IMR-90 (cell line): ENCODE measurements at regions not wholly inside any gene's neighbourhood (a gene's known extent, or its start where the extent isn't known, plus 50 kb on each side); places are given as distances from the start of the nearest gene placed in this dataset.

Experiments used
- ATAC-seq: fragments of 200-7000 bp; cut with Tn5 transposase; 2 replicates; pipeline ENCODE4 v1.9.1; 2020; ENCODE audit warnings: low read depth, mild to moderate bottlenecking, moderate library complexity
- BruUV-seq: library from RNA; stranded (reverse); fragments of 400-500 nt; replicated peaks from 2 replicates; lab custom pipeline; 2021; lab: Mats Ljungman, UMichigan
- CTCF ChIA-PET: fragments of 300-600 bp; formaldehyde crosslinking; extraction: SDS; loops from one replicate; lab custom pipeline; 2021; ENCODE audit warnings: antibody characterized with exemption; lab: Yijun Ruan, JAX
- POLR2A ChIA-PET: fragments of 300-600 bp; sonication (Branson Sonifier 250); formaldehyde crosslinking; loops from one replicate; lab custom pipeline; 2022; ENCODE audit warnings: antibody characterized with exemption; ENCODE audit not compliant: unreplicated experiment; lab: Charles Lee
- DNase-seq: peaks from one replicate; pipeline ENCODE4 v3.0.0; 2013
- H2AFZ ChIP-seq: replicated peaks from 2 replicates; pipeline ENCODE3; 2013; ENCODE audit warnings: low read length, mild to moderate bottlenecking; ENCODE audit not compliant: poor library complexity
- H2AK5ac ChIP-seq: 2 replicates; pipeline ENCODE4 v1.6.1; 2013; ENCODE audit warnings: low read depth, low read length, inconsistent platforms
- H2AK9ac ChIP-seq: replicated peaks from 2 replicates; pipeline ENCODE3; 2013; ENCODE audit warnings: mild to moderate bottlenecking, low read depth, low read length, moderate library complexity; ENCODE audit not compliant: poor library complexity
- H2BK120ac ChIP-seq: 2 replicates; pipeline ENCODE4 v1.6.1; 2013; ENCODE audit warnings: low read depth, low read length, inconsistent platforms
- H2BK15ac ChIP-seq: 3 replicates; pipeline ENCODE4 v1.6.1; 2013; ENCODE audit warnings: low read depth, low read length, inconsistent platforms
- H2BK20ac ChIP-seq: 2 replicates; pipeline ENCODE4 v1.6.1; 2013; ENCODE audit warnings: low read depth, mild to moderate bottlenecking, inconsistent platforms, low read length, moderate library complexity
- H2BK5ac ChIP-seq: 2 replicates; pipeline ENCODE4 v1.6.1; 2013; ENCODE audit warnings: mild to moderate bottlenecking, low read depth, low read length, inconsistent platforms; ENCODE audit not compliant: poor library complexity, severe bottlenecking
- H3K14ac ChIP-seq: replicated peaks from 2 replicates; pipeline ENCODE4 v1.6.1; 2013; ENCODE audit warnings: low read depth, low read length, inconsistent platforms
- H3K18ac ChIP-seq: 2 replicates; pipeline ENCODE4 v1.6.1; 2013; ENCODE audit warnings: low read depth, low read length, control low read depth
- H3K23ac ChIP-seq: 2 replicates; pipeline ENCODE4 v1.6.1; 2013; ENCODE audit warnings: low read depth, low read length, inconsistent platforms
- H3K27ac ChIP-seq: 2 replicates; pipeline ENCODE4 v1.5.1; 2013; ENCODE audit warnings: mild to moderate bottlenecking, control low read depth, low read length; ENCODE audit not compliant: insufficient read depth
- H3K27me3 ChIP-seq: 2 replicates; pipeline ENCODE4 v1.6.1; 2013; ENCODE audit warnings: low read length; ENCODE audit not compliant: control insufficient read depth, insufficient read depth
- H3K36me3 ChIP-seq: 2 replicates; pipeline ENCODE4 v1.6.1; 2013; ENCODE audit warnings: low read length, mixed read lengths; ENCODE audit not compliant: control insufficient read depth, insufficient read depth
- H3K4ac ChIP-seq: 2 replicates; pipeline ENCODE4 v1.6.1; 2013; ENCODE audit warnings: low read depth, low read length, inconsistent platforms
- H3K4me1 ChIP-seq: 2 replicates; pipeline ENCODE4 v1.6.1; 2013; ENCODE audit warnings: low read length, mixed read lengths; ENCODE audit not compliant: control insufficient read depth, insufficient read depth
- H3K4me2 ChIP-seq: 2 replicates; pipeline ENCODE4 v1.6.1; 2013; ENCODE audit warnings: low read depth, mild to moderate bottlenecking, control low read depth, low read length, moderate library complexity
- H3K4me3 ChIP-seq: 2 replicates; pipeline ENCODE4 v1.5.1; 2013; ENCODE audit warnings: low read depth, mild to moderate bottlenecking, control low read depth, low read length, moderate library complexity; ENCODE audit not compliant: insufficient read depth
- H3K56ac ChIP-seq: 2 replicates; pipeline ENCODE4 v1.6.1; 2013; ENCODE audit warnings: low read length, inconsistent platforms; ENCODE audit not compliant: insufficient read depth; ENCODE audit errors: extremely low read depth
- H3K79me1 ChIP-seq, 2 experiments: 2 replicates each; pipeline ENCODE4 v1.6.1; 2013; ENCODE audit warnings: low read length in 2 of 2, inconsistent platforms in 1 of 2, low read depth in 1 of 2
- H3K9ac ChIP-seq: 2 replicates; pipeline ENCODE4 v1.6.1; 2013; ENCODE audit warnings: low read depth, low read length, control low read depth
- H3K9me1 ChIP-seq: 2 replicates; pipeline ENCODE4 v1.6.1; 2013; ENCODE audit warnings: low read length, inconsistent platforms; ENCODE audit not compliant: insufficient read depth
- H3K9me3 ChIP-seq: 2 replicates; pipeline ENCODE4 v1.6.1; 2013; ENCODE audit warnings: low read length; ENCODE audit not compliant: control insufficient read depth, insufficient read depth
- H4K20me1 ChIP-seq: 2 replicates; pipeline ENCODE4 v1.6.1; 2013; ENCODE audit warnings: low read length, inconsistent platforms; ENCODE audit not compliant: insufficient read depth
- H4K5ac ChIP-seq: 2 replicates; pipeline ENCODE4 v1.6.1; 2013; ENCODE audit warnings: mild to moderate bottlenecking, low read depth, low read length, control low read depth
- H4K8ac ChIP-seq, 2 experiments: 2 replicates each; pipeline ENCODE4 v1.6.1; 2013; ENCODE audit warnings: low read depth in 2 of 2, low read length in 2 of 2, control low read depth in 1 of 2, inconsistent platforms in 1 of 2
- H4K91ac ChIP-seq: 2 replicates; pipeline ENCODE4 v1.6.1; 2013; ENCODE audit warnings: low read depth, low read length, inconsistent platforms; ENCODE audit not compliant: insufficient read depth
- BHLHE40 ChIP-seq: fragments of 150-350 bp; IDR thresholded peaks from 2 replicates; pipeline ENCODE4 v1.6.1; 2016; ENCODE audit warnings: mild to moderate bottlenecking, low read depth, low read length
- CHD1 ChIP-seq: IDR thresholded peaks from 2 replicates; pipeline ENCODE4 v1.6.1; 2012; ENCODE audit warnings: low read depth, low read length, improper control_type of control experiment
- MXI1 ChIP-seq: IDR thresholded peaks from 2 replicates; pipeline ENCODE4 v1.6.1; 2012; ENCODE audit warnings: low read depth, mild to moderate bottlenecking, low read length, moderate library complexity, borderline replicate concordance
- POLR2A ChIP-seq: IDR thresholded peaks from 2 replicates; pipeline ENCODE4 v1.6.1; 2012; ENCODE audit warnings: mild to moderate bottlenecking, low read depth, low read length
- SMC3 ChIP-seq: fragments of 150-350 bp; IDR thresholded peaks from 2 replicates; pipeline ENCODE4 v1.6.1; 2016; ENCODE audit warnings: low read depth, mild to moderate bottlenecking, antibody characterized with exemption, low read length, moderate library complexity
- WGBS, 2 experiments: methylation state at CpG; one replicate each; pipeline versions ENCODE4 v1.1.5 to v1.1.7; 2013; ENCODE audit warnings: missing lambda C conversion rate in 2 of 2; ENCODE audit not compliant: insufficient read length in 1 of 2; ENCODE audit errors: extremely low coverage in 2 of 2; 5-methylcytosine and 5-hydroxymethylcytosine counted together
- dilution Hi-C: fragments of 300-500 bp; cut with HindIII; formaldehyde crosslinking; loops from one replicate; pipeline ENCODE4 v1.14.3; 2018; ENCODE audit warnings: low sequenced_read_pairs; ENCODE audit not compliant: unreplicated experiment
- in situ Hi-C: fragments of 300-500 bp; cut with MboI; formaldehyde crosslinking; loops from 3 replicates; pipeline ENCODE4 v1.14.3; 2019; ENCODE audit warnings: low sequenced_read_pairs, inconsistent platforms, mixed read lengths
- intact Hi-C: fragments of 100-400 bp; cut with micrococcal nuclease; formaldehyde crosslinking; loops from 2 replicates; pipeline ENCODE4 v1.10.0; 2022

DNA sequence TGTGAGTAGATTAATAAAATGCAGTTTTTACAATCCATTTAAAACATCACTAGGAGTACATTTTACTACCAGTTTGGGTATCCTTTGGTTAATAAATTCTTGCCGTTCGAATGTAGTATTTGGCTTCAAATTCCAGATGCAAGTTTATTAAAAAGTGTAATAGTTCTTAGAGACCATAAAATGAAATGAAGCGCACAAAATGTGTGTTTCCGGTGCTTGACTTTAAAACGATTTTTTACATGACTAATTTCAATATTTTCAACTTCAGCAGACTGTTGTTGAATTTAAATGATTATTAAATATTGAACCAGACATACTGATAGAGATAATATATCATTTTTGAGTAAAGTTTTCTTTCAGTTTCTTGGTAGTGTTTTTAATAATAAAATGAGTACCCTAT lies 138.4 kb upstream of the NAALADL2 start:
- ATAC-seq (no peak), DNase-seq (no peak)
- no peak overlapping the region for H3K9ac ChIP-seq
- in situ Hi-C loops (no loop called here), dilution Hi-C loops (no loop called here), intact Hi-C loops (no loop called here)
- no peak overlapping the region for H3K18ac ChIP-seq
- no TSS peak for BruUV-seq
- no peaks in the 10 kb centered on the region for H3K9me3 ChIP-seq
- H3K4me1 ChIP-seq: no peaks in the 10 kb centered on the region
- H4K5ac ChIP-seq: no peak overlapping the region
- H3K27ac ChIP-seq: no peak overlapping the region
- H3K36me3 ChIP-seq: no peaks in the 10 kb centered on the region
- H4K20me1 ChIP-seq: no peaks in the 10 kb centered on the region
- WGBS, 2 experiments: no CpG with 5 or more reads among the region's 5 CpGs
- no peak overlapping the region for H3K14ac ChIP-seq
- ChIA-PET POLR2A (no interaction called here), CTCF (no interaction called here)
- no peak overlapping the region for H2AK5ac ChIP-seq
- H2BK120ac ChIP-seq: no peak overlapping the region
- no peak overlapping the region for H2BK15ac ChIP-seq
- no peak overlapping the region for H2BK20ac ChIP-seq
- no peak overlapping the region for H3K56ac ChIP-seq
- no peaks in the 10 kb centered on the region for H3K27me3 ChIP-seq
- no peak overlapping the region for H2BK5ac ChIP-seq
- no peak overlapping the region for H2AK9ac ChIP-seq
- no peak overlapping the region for H3K23ac ChIP-seq
- H3K79me1 ChIP-seq: no peaks in the 10 kb centered on the region
- no peaks in the 10 kb centered on the region for H3K9me1 ChIP-seq
- H2AFZ ChIP-seq: no peak overlapping the region
- no peak overlapping the region for H3K4ac ChIP-seq
- TF ChIP-seq BHLHE40 (no peak), CHD1 (no peak), MXI1 (no peak), SMC3 (no peak), POLR2A (no peak)
- H4K91ac ChIP-seq: no peak overlapping the region
- no peak overlapping the region for H4K8ac ChIP-seq
- no peak overlapping the region for H3K4me3 ChIP-seq
- H3K4me2 ChIP-seq: no peak overlapping the region
